ENCODE measurements at regions not wholly inside any gene's neighbourhood (a gene's known extent, or its start where the extent isn't known, plus 50 kb on each side); places are given as distances from the start of the nearest gene placed in this dataset.

DNA sequence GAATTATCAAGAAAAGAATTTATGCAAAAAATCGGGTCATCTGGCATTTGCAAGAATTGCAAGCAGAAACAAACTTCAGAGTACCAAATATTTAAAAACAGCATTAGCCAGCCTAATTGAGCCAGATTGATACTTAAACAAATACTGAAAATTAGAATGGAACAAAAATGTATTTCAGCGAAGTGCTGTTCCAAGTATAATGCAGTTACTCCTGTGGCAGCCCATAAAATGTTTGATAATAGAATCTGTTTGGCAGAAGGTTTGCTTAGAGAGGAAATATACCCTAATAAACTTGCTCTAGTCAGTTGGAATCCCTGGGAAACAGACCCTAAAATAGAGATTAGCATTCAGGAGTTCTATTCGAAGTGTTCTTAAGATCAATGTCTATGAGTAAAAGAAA is 835.1 kb upstream of the MBL2 start:
- Histone ChIP-seq H3K4me3 (no peak overlapping the region), H3K9me3 (no peaks in the 10 kb centered on the region), H3K27me3 (no peaks in the 10 kb centered on the region), H3K4me1 (no peaks in the 10 kb centered on the region), H3K36me3 (no peaks in the 10 kb centered on the region), H3K27ac (no peak overlapping the region)
- TF ChIP-seq POLR2A (IDR thresholded peaks at IDR 0.05) = no peak
- TF ChIP-seq, protein P1, sequence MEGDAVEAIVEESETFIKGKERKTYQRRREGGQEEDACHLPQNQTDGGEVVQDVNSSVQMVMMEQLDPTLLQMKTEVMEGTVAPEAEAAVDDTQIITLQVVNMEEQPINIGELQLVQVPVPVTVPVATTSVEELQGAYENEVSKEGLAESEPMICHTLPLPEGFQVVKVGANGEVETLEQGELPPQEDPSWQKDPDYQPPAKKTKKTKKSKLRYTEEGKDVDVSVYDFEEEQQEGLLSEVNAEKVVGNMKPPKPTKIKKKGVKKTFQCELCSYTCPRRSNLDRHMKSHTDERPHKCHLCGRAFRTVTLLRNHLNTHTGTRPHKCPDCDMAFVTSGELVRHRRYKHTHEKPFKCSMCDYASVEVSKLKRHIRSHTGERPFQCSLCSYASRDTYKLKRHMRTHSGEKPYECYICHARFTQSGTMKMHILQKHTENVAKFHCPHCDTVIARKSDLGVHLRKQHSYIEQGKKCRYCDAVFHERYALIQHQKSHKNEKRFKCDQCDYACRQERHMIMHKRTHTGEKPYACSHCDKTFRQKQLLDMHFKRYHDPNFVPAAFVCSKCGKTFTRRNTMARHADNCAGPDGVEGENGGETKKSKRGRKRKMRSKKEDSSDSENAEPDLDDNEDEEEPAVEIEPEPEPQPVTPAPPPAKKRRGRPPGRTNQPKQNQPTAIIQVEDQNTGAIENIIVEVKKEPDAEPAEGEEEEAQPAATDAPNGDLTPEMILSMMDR (IDR thresholded peaks at IDR 0.05) = no peak
- intact Hi-C loops (cut with DNase I) = no loop called here
- DNase-seq (ENCODE audit: extremely low spot score in 2 of 2) = no peak

- H3K9me3 ChIP-seq = no peaks in the 10 kb centered on the region
- no peaks in the 10 kb centered on the region for H3K27me3 ChIP-seq
- H3K4me3 ChIP-seq = no peak overlapping the region
- no peak overlapping the region for H3K27ac ChIP-seq
- intact Hi-C loops (cut with DNase I) = no loop called here
- no peak for TF ChIP-seq POLR2AphosphoS5 (IDR thresholded peaks at IDR 0.05; ENCODE audit: insufficient read depth in 1 of 2, low read depth in 1 of 2)
- TF ChIP-seq, protein P1 (IDR thresholded peaks at IDR 0.05) = no peak
- TF ChIP-seq POLR2A (IDR thresholded peaks at IDR 0.05) = no peak
- no peaks in the 10 kb centered on the region for H3K4me1 ChIP-seq
- no peak for DNase-seq (ENCODE audit: extremely low spot score in 2 of 2)
- no peaks in the 10 kb centered on the region for H3K36me3 ChIP-seq
These were observed 834.4 kb upstream of the MBL2 start for GRCh38 chr10:53606981-53607380.

DNA sequence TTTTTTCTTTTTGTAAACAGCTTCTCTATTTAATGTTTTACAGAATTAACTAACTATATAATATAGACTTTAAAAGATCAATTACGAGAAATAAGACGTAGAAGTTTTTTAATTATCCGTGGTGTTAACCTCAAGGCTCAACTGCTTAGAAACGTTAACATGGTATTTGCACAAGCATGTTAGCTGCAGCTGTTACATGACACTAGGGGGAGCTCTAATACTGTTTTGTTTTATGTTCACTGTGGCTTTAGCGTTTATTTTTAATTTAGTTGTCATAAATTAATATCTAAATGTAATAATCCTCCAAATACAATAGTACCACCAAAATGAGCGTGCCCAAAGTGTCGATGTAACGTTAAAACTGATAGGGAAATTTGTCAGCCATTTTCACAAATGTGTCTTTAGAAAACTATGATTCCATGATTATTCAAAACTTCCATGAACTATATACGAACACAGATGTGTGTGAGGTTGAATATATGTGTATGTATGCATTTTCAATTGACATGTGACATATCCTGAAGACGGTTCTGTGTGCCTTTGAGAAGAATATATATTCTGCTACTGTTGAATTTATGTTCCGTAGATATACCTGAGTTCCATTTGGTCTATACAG is 828.8 kb upstream of the MBL2 start:
- no peak overlapping the region for H3K4me3 ChIP-seq
- no peaks in the 10 kb centered on the region for H3K4me1 ChIP-seq
- TF ChIP-seq POLR2A (IDR thresholded peaks at IDR 0.05) (no peak), POLR2AphosphoS5 (IDR thresholded peaks at IDR 0.05; ENCODE audit: insufficient read depth in 1 of 2, low read depth in 1 of 2) (no peak)
- TF ChIP-seq, protein P1 (IDR thresholded peaks at IDR 0.05) = peak; percentile 24 to 53 (median 34)
- no peaks in the 10 kb centered on the region for H3K27me3 ChIP-seq
- DNase-seq (ENCODE audit: extremely low spot score in 2 of 2) = no peak
- H3K36me3 ChIP-seq = no peaks in the 10 kb centered on the region
- intact Hi-C loops (cut with DNase I) = no loop called here
- no peaks in the 10 kb centered on the region for H3K9me3 ChIP-seq
- H3K27ac ChIP-seq = no peak overlapping the region

GRCh38 chr10:53598914-53599313 is 826.3 kb upstream of the MBL2 start:
- intact Hi-C loops (cut with DNase I) = no loop called here
- Histone ChIP-seq H3K4me1 (no peaks in the 10 kb centered on the region), H3K27me3 (no peaks in the 10 kb centered on the region), H3K4me3 (no peak overlapping the region), H3K9me3 (no peaks in the 10 kb centered on the region), H3K27ac (no peak overlapping the region), H3K36me3 (no peaks in the 10 kb centered on the region)
- no peak for DNase-seq (ENCODE audit: extremely low spot score in 2 of 2)
- no peak for TF ChIP-seq POLR2A (IDR thresholded peaks at IDR 0.05)
- TF ChIP-seq POLR2AphosphoS5 (IDR thresholded peaks at IDR 0.05; ENCODE audit: insufficient read depth in 1 of 2, low read depth in 1 of 2) = no peak
- TF ChIP-seq, protein P1 (IDR thresholded peaks at IDR 0.05) = no peak

- Histone ChIP-seq H3K9me3 (no peaks in the 10 kb centered on the region), H3K4me3 (no peak overlapping the region), H3K27ac (no peak overlapping the region), H3K27me3 (no peaks in the 10 kb centered on the region), H3K4me1 (no peaks in the 10 kb centered on the region), H3K36me3 (no peaks in the 10 kb centered on the region)
- intact Hi-C loops (cut with DNase I) = no loop called here
- no peak for TF ChIP-seq POLR2A (IDR thresholded peaks at IDR 0.05)
- TF ChIP-seq, protein P1 (IDR thresholded peaks at IDR 0.05) = no peak
- no peak for TF ChIP-seq POLR2AphosphoS5 (IDR thresholded peaks at IDR 0.05; ENCODE audit: insufficient read depth in 1 of 2, low read depth in 1 of 2)
- DNase-seq (ENCODE audit: extremely low spot score in 2 of 2) = no peak
These were observed 825.3 kb upstream of the MBL2 start for GRCh38 chr10:53597835-53598251.
